GM19240 (cell line): ENCODE measurements at regions not wholly inside any gene's neighbourhood (a gene's known extent, or its start where the extent isn't known, plus 50 kb on each side); places are given as distances from the start of the nearest gene placed in this dataset.
"Not testable (repeated sequence)": the region's sequence is repeated elsewhere in the genome, so short reads cannot be mapped to it uniquely, and the experiment has no call there.

Experiments
- DNase-seq: peaks from one replicate; pipeline ENCODE4 v3.0.0; 2011; ENCODE audit warnings: low spot score; ENCODE audit not compliant: insufficient read length

GRCh38 chr1:157368941-157369340 lies 183.4 kb downstream of the FCRL5 start:
- DNase-seq, result not testable (repeated sequence)

DNA sequence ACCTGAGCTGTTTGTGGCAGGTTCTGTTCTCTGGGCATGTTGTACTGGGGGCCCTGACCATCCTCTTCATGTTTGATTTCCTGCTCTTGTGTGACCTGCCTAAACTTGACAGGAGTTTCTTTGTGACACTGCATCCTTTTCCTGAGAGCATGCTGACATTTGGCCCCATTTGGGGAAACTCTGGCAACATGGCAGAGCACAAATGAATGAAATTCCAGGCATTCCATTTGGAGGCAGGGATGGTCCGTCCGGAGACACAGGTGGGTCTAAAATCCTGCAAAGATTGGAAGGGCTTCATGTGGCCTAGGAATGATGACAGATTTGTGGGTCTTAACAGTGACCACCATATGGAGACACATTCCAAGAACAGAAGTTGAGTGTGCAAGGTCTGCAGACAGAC lies 184.0 kb downstream of the FCRL5 start:
- no peak for DNase-seq

- no peak for DNase-seq
Observed at GRCh38 chr1:157367870-157368269, 184.4 kb downstream of the FCRL5 start.

GRCh38 chr1:157367091-157367739 lies 185.1 kb downstream of the FCRL5 start:
- no peak for DNase-seq

GRCh38 chr1:157364612-157365011 lies 187.7 kb downstream of the FCRL5 start:
- DNase-seq, result no peak

- DNase-seq, result peak; percentile 42
Observed at GRCh38 chr1:157363660-157364140, 188.6 kb downstream of the FCRL5 start.

DNA sequence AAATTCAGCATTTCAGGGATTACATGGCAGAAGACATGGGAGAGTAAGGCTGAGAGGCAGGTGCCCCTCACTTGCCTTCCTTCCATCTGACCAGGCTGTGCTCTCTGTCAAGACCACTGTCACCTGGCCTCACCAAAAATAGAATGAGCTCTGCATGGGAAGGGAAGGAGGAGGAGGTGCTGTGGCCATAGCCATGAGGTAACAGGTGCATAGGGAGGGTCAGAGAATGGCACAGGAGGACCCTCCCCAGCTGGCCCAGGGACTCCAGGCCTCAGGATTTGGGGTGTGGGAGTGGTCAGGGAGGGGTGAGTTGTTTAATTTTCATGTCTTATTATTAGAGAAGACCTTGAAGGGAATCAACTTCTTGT lies 192.3 kb downstream of the FCRL5 start:
- DNase-seq, result no peak

GRCh38 chr1:157359314-157360022 lies 192.8 kb downstream of the FCRL5 start:
- DNase-seq, result no peak

DNA sequence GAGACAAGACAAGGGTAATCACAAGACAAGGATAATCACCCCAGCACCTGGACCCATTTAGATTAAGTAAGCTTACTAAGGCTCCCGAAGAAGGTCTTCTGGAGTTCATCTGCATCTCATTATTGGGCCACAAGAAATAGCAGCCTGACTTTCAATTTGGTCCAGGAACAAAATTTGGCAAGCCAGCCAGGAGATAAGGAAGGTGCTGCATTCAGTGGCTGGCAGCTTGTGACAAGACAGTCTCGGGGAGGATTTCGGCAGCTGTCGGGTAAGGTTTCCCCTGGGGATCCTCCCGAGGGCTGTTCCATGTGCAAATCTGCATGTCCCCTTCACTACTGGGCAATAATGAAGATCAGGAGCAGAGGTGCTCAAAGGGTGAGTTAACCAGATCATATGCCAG lies 195.2 kb downstream of the FCRL5 start:
- no peak for DNase-seq

DNA sequence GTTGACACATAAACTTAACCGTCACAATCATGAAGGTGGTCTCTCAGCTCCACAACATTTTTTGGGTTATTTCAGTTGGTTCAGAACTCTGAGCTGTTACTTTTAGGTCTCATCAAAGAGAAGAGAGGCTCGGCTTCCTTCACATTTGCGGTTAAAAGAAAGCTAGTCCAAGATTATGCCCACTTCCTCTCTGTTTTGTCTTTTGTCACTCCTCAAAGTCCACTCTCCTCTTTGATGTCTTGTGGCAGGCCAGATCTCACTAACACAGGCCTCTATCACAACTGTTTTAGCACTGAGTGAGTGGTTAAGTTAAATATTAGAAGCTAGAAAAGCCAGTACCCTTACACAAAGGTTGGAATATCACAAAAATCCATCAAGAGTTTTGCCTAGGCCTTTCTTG lies 195.7 kb downstream of the FCRL5 start:
- no peak for DNase-seq

DNA sequence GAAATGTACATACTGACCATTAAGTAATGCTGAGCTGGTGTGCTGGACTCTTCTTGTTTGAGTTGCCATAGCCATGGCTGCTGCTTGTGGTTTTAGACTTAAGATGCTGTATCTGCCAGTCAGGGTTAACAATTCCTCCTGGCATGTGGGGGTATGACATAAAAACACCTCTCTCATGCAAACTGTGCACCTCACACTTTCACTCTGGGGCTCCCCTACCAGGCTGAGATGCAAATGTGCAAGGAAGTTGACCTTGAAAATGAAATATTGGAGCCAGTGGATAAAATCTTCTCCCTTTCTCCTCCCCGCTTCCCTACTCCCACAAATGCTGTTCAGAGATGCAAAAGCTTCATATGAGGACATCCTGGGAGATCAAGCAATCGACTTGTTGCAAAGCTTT lies 198.8 kb downstream of the FCRL5 start:
- DNase-seq, result no peak

GRCh38 chr1:157352817-157353408 lies 199.4 kb downstream of the FCRL5 start:
- no peak for DNase-seq

DNA sequence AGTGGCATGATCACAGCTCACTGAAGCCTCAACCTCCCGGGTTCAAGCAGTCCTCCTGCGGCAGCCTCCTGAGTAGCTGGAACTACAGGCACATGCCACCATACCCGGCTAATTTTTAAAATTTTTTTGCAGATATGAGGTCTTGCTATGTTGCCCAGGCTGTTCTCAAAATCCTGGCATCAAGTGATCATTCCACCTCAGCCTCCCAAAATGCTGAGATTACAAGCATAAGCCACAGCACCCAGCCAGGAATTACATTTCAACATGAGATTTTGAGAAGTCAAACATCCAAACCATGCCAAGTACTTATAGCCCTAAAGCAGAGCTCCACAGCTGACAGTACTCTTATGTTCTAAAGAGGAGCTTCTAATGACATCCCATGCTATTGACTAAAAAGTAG lies 200.1 kb downstream of the FCRL5 start:
- no peak for DNase-seq

DNA sequence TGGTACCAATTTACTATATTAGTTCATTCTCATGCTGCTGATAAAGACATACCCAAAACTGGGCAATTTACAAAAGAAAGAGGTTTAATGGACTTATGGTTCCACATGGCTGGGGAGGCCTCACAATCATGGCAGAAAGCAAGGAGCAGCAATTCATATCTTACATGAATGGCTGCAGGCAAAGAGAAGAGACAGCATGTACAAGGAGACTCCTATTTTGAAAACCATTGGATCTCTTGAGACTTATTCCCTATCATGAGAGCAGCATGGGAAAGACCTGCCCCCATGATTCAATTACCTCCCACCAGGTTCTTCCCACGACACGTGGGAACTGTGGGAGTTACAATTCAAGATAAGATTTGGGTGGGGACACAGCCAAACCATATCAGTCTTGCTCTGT lies 200.5 kb downstream of the FCRL5 start:
- not testable (repeated sequence) for DNase-seq

DNA sequence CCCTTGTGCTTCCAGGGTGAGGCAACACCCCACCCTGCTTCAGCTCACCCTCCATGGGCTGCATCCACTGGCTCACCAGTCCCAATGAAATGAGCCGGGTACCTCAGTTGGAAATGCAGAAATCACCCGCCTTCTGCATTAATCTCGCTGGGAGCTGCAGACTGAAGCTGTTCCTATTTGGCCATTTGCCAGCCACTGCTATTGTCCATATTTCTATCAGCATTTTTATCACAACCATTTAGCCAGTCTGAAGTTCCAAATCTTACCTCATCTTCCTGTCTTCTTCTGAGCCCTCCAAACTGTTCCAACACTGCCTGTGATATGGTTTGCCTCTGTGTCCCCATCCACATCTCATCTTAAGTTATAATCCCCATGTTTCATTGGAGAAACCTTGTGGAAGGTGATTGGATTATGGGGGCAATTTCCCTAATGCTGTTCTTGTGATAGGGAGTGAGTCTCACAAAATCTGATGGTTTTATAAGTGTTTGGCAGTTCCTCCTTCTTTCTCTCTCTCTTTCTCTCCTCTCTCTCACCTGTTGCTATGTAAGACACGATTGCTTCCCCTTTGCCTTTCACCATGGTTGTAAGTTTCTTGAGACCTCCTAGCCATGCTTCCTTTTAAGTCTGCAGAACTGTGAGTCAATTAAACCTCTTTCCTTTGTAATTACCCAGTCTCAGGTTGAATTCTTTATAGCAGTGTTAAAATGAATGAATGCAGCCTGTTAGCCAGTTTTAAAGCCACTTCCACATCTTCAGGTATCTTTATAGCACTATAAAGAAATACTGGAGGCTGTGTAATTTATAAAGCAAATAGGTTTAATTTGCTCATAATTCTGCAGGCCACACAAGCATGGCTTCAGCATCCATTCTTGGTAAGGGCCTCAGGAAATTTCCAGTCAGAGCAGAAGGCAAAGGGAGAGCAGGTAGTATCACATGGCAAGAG lies 203.5 kb downstream of the FCRL5 start:
- no peak for DNase-seq

DNA sequence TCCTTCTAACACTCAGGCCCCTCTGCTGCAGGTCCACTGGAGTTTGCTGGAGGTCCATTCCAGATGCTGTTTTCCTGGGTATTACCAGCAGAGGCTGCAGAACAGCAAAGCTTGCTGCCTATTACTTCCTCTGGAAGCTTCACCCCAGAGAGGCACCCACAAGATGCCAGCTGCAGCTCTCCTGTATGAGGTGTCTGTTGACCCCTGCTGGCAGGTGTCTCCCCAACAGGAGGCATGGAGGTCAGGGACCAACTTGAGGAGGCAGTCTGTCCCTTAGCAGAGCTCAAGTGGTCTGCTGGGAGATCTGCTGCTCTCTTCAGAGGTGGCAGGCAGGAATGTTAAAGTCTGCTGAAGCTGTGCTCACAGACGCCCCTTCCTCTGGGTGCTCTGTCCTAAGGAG lies 204.8 kb downstream of the FCRL5 start:
- DNase-seq, result no peak

- DNase-seq, result not testable (repeated sequence)
Observed at GRCh38 chr1:157337785-157338184, 199.6 kb upstream of the ETV3 start.

- no peak for DNase-seq
Observed at GRCh38 chr1:157335056-157335455, 196.9 kb upstream of the ETV3 start.

GRCh38 chr1:157334041-157334440 lies 195.8 kb upstream of the ETV3 start:
- DNase-seq, result no peak

DNA sequence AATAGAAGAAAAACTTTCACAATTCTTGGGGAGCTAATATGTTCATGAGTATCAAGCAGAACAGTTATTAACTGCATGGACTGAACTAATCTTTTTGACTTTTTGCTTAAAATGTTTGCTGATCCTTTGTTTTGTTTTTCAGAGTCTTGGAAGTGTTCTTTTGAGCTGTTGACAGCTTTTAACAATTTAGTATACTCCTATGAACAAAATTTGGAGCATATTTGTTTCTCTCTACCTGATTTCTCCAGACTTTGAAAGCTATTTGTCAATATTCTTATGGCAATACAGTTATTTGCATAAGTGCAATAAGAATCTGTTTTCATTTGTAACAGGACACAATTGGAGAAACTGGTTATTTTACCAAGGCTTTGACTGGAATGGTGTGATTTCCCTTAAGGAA lies 192.0 kb upstream of the ETV3 start:
- not testable (repeated sequence) for DNase-seq

- not testable (repeated sequence) for DNase-seq
Observed at GRCh38 chr1:157328120-157328519, 189.9 kb upstream of the ETV3 start.
